ENCODE measurements at regions not wholly inside any gene's neighbourhood (a gene's known extent, or its start where the extent isn't known, plus 50 kb on each side); places are given as distances from the start of the nearest gene placed in this dataset.

DNA sequence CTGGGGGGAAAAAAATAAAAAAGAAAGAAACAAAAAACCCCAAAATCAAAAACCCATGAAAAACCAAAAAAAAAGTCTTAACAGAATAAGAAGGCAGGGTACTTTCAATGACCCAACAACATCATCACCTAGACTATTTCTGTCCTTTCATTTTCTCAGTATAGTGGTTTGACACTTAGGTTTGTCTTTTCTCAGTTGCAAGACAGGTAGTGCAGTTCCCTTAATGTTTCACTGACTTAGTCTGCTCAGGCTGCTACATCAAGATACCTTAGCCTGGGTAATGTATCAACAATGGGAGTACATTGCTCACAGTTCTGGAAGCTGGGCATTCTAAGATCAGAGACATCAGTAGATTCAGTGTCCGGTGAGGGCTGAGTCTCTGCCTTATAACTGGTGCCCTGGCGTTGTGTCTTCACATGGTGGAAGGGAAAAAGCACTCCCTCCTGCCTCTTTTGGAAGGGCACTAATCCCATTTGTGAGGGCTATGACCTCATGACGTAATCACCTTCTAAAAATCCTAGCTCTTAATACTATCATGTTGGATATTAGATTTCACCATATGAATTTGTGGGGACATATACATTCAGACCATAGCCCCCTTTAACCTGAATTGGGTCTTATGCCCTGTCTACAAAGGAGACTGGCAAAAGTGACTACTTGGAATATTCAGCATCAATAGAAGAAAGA is 362.3 kb upstream of the RBFOX1 start:
- Mint-ChIP-seq H3K27me3 (no peaks in the 10 kb centered on the region), H3K4me3 (no peak overlapping the region)
- no peak for DNase-seq

GRCh38 chr16:6969594-6969993 is 363.1 kb upstream of the RBFOX1 start:
- DNase-seq: no peak
- Mint-ChIP-seq H3K4me1 (ENCODE audit: low read depth) (no peaks in the 10 kb centered on the region), H3K4me3 (no peak overlapping the region), H3K27me3 (no peaks in the 10 kb centered on the region), H3K27ac (no peak overlapping the region), H3K36me3 (ENCODE audit: low read depth) (no peaks in the 10 kb centered on the region), H3K9me3 (peaks cover 15% of the 10 kb centered on the region)

More for the DNA sequence above, 362.3 kb upstream of the RBFOX1 start:
- Mint-ChIP-seq H3K9me3 (peaks cover 13% of the 10 kb centered on the region), H3K36me3 (ENCODE audit: low read depth) (no peaks in the 10 kb centered on the region), H3K27ac (no peak overlapping the region), H3K4me1 (ENCODE audit: low read depth) (no peaks in the 10 kb centered on the region)

DNA sequence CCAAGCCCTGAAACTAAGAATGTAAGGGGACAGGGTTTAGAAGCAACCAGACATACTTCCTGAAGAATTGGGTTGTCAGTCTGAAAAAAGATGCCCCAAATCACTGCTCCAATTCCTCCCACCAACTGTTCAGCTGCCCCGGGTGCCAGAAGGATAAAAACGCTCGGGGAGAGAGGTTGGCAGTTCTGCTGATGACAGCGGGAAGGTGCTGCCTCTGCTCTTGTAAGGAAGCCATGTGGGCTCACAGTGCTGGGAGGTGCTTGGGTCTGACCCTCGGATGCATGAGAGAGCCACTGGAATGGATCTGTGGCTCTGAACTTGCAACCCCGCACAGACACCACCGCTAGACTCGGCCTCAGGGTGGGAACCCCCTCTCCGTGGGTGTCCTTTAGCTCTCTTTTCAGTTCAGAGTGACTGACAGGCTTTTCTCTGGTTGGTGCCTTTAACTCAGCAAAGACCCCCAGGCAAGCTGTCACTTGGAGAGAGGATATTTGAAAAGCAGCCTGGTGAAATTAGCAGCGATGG is 364.8 kb upstream of the RBFOX1 start:
- peaks cover 17% of the 10 kb centered on the region for H3K9me3 Mint-ChIP-seq
- H3K36me3 Mint-ChIP-seq (ENCODE audit: low read depth): no peaks in the 10 kb centered on the region
- no peak overlapping the region for H3K27ac Mint-ChIP-seq
- H3K4me1 Mint-ChIP-seq (ENCODE audit: low read depth): no peaks in the 10 kb centered on the region
- H3K4me3 Mint-ChIP-seq: no peak overlapping the region
- H3K27me3 Mint-ChIP-seq: no peaks in the 10 kb centered on the region
- no peak for DNase-seq

DNA sequence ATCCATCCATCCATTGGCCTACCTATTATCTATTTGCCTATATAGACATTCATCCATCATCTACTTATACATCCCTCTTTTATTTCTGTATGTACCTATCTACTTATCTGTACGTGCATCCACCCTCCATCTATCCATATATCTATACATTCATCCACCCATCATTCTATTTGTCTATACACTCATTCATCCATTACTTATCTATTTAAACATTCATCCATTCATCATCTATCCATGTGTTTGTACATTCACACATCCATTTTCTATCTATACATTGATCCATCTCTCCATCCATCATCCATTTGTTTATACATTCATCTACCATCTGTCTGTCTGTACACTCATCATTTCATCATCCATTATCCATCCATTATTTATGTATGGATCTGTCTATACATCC is 365.7 kb upstream of the RBFOX1 start:
- Mint-ChIP-seq H3K4me3 (no peak overlapping the region), H3K9me3 (peaks cover 11% of the 10 kb centered on the region), H3K4me1 (ENCODE audit: low read depth) (no peaks in the 10 kb centered on the region), H3K27ac (no peak overlapping the region), H3K36me3 (ENCODE audit: low read depth) (no peaks in the 10 kb centered on the region), H3K27me3 (no peaks in the 10 kb centered on the region)
- DNase-seq: no peak

- Mint-ChIP-seq H3K27me3 (no peaks in the 10 kb centered on the region), H3K4me1 (ENCODE audit: low read depth) (no peaks in the 10 kb centered on the region), H3K27ac (no peak overlapping the region), H3K9me3 (peaks cover 11% of the 10 kb centered on the region), H3K36me3 (ENCODE audit: low read depth) (no peaks in the 10 kb centered on the region), H3K4me3 (no peak overlapping the region)
- DNase-seq: no peak
These were observed 368.0 kb upstream of the RBFOX1 start for GRCh38 chr16:6964679-6965078.

GRCh38 chr16:6961704-6962103 is 370.9 kb upstream of the RBFOX1 start:
- H3K27me3 Mint-ChIP-seq: no peaks in the 10 kb centered on the region
- peaks cover 25% of the 10 kb centered on the region for H3K9me3 Mint-ChIP-seq
- H3K4me3 Mint-ChIP-seq: no peak overlapping the region
- no peak overlapping the region for H3K27ac Mint-ChIP-seq
- no peak for DNase-seq
- H3K36me3 Mint-ChIP-seq (ENCODE audit: low read depth): no peaks in the 10 kb centered on the region
- no peaks in the 10 kb centered on the region for H3K4me1 Mint-ChIP-seq (ENCODE audit: low read depth)

GRCh38 chr16:6958184-6958583 is 374.5 kb upstream of the RBFOX1 start:
- Mint-ChIP-seq H3K4me1 (ENCODE audit: low read depth) (no peaks in the 10 kb centered on the region), H3K27me3 (no peaks in the 10 kb centered on the region), H3K9me3 (peaks cover 27% of the 10 kb centered on the region), H3K4me3 (no peak overlapping the region), H3K27ac (no peak overlapping the region), H3K36me3 (ENCODE audit: low read depth) (no peaks in the 10 kb centered on the region)
- no peak for DNase-seq

DNA sequence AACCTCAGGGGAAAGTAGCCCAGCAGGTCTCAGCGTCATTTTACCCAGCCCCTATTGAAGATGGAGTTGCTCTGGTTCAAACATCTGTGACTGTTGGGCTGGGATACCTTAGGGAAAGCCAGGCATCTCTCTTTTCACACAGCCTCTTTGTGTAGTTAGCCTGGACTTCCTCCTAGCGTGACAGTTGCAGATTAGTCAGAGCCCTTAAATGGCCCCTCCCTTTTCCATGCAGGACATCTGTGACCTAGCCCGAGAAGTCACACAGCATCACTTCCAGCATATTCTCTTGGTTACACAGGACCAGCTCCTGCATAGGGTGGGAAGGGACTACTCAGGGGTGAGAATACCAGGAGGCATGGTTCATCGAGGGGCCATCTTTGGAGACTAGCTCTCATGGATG is 375.0 kb upstream of the RBFOX1 start:
- no peaks in the 10 kb centered on the region for H3K36me3 Mint-ChIP-seq (ENCODE audit: low read depth)
- H3K4me1 Mint-ChIP-seq (ENCODE audit: low read depth): no peaks in the 10 kb centered on the region
- no peak overlapping the region for H3K4me3 Mint-ChIP-seq
- no peaks in the 10 kb centered on the region for H3K27me3 Mint-ChIP-seq
- DNase-seq: no peak
- no peak overlapping the region for H3K27ac Mint-ChIP-seq
- H3K9me3 Mint-ChIP-seq: peaks cover 27% of the 10 kb centered on the region

DNA sequence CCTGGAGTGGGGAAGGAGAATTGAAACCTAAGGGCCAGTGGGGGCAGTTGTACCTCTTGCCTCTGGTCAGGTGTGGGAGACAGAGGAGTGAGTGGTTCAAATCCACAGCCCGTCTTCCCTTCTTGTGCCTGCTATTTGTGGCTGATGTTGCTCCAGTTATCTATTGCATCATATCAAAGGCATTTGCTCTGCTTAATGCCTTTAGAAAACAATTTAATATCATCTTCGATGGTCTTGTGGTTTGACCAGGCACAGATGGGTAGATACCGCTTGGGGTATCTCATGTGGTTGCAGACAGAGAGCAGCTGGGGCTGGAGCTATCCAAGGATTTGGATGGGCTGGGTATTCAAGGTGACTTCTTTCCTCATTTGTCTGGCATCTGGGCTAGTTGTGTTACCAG is 376.1 kb upstream of the RBFOX1 start:
- Mint-ChIP-seq H3K27me3 (no peaks in the 10 kb centered on the region), H3K9me3 (peaks cover 27% of the 10 kb centered on the region), H3K27ac (no peak overlapping the region), H3K36me3 (ENCODE audit: low read depth) (no peaks in the 10 kb centered on the region), H3K4me1 (ENCODE audit: low read depth) (no peaks in the 10 kb centered on the region), H3K4me3 (no peak overlapping the region)
- DNase-seq: no peak

GRCh38 chr16:6955303-6955702 is 377.3 kb upstream of the RBFOX1 start:
- Mint-ChIP-seq H3K36me3 (ENCODE audit: low read depth) (no peaks in the 10 kb centered on the region), H3K9me3 (peaks cover 34% of the 10 kb centered on the region), H3K27me3 (no peaks in the 10 kb centered on the region), H3K4me3 (no peak overlapping the region), H3K4me1 (ENCODE audit: low read depth) (no peaks in the 10 kb centered on the region), H3K27ac (no peak overlapping the region)
- DNase-seq: no peak

- Mint-ChIP-seq H3K4me3 (no peak overlapping the region), H3K27me3 (no peaks in the 10 kb centered on the region), H3K9me3 (peaks cover 26% of the 10 kb centered on the region), H3K27ac (no peak overlapping the region), H3K36me3 (ENCODE audit: low read depth) (no peaks in the 10 kb centered on the region), H3K4me1 (ENCODE audit: low read depth) (no peaks in the 10 kb centered on the region)
- DNase-seq: no peak
These were observed 383.4 kb upstream of the RBFOX1 start for GRCh38 chr16:6949240-6949639.

DNA sequence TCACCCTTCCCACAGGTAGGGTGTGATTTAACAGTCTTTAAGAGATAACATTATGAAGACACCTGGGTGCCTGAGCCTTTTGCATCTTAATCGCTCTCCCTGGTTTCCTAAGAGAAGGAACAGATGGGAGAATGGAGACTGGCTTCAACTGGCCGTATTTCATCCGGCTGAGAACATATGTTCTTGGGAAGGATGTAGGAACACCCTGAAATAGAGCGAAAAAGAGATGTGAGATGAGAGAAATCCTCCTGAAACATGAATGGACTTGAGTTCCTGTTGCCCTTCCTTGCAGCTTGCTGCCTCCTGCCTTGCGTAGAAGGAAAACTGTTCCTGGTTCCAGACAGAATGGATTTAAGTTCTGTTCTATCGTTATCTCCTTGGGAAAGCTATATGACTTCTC is 385.4 kb upstream of the RBFOX1 start:
- Mint-ChIP-seq H3K9me3 (peaks cover 29% of the 10 kb centered on the region), H3K27ac (no peak overlapping the region), H3K4me1 (ENCODE audit: low read depth) (no peaks in the 10 kb centered on the region), H3K36me3 (ENCODE audit: low read depth) (no peaks in the 10 kb centered on the region), H3K4me3 (no peak overlapping the region), H3K27me3 (no peaks in the 10 kb centered on the region)
- no peak for DNase-seq

GRCh38 chr16:6946802-6947201 is 385.8 kb upstream of the RBFOX1 start:
- Mint-ChIP-seq H3K27ac (no peak overlapping the region), H3K27me3 (no peaks in the 10 kb centered on the region), H3K9me3 (peaks cover 30% of the 10 kb centered on the region), H3K4me3 (no peak overlapping the region), H3K4me1 (ENCODE audit: low read depth) (no peaks in the 10 kb centered on the region), H3K36me3 (ENCODE audit: low read depth) (no peaks in the 10 kb centered on the region)
- DNase-seq: no peak

- Mint-ChIP-seq H3K9me3 (peaks cover 28% of the 10 kb centered on the region), H3K4me1 (ENCODE audit: low read depth) (no peaks in the 10 kb centered on the region), H3K27ac (no peak overlapping the region), H3K36me3 (ENCODE audit: low read depth) (no peaks in the 10 kb centered on the region), H3K27me3 (no peaks in the 10 kb centered on the region), H3K4me3 (no peak overlapping the region)
- DNase-seq: no peak
These were observed 386.5 kb upstream of the RBFOX1 start for GRCh38 chr16:6946106-6946505.

- Mint-ChIP-seq H3K36me3 (ENCODE audit: low read depth) (no peaks in the 10 kb centered on the region), H3K4me1 (ENCODE audit: low read depth) (no peaks in the 10 kb centered on the region), H3K27ac (no peak overlapping the region), H3K27me3 (no peaks in the 10 kb centered on the region), H3K4me3 (no peak overlapping the region), H3K9me3 (peaks cover 21% of the 10 kb centered on the region)
- no peak for DNase-seq
These were observed 391.7 kb upstream of the RBFOX1 start for GRCh38 chr16:6940968-6941367.

GRCh38 chr16:6937641-6938040 is 395.0 kb upstream of the RBFOX1 start:
- Mint-ChIP-seq H3K27me3 (no peaks in the 10 kb centered on the region), H3K36me3 (ENCODE audit: low read depth) (no peaks in the 10 kb centered on the region), H3K4me3 (no peak overlapping the region), H3K4me1 (ENCODE audit: low read depth) (no peaks in the 10 kb centered on the region), H3K9me3 (peaks cover 26% of the 10 kb centered on the region), H3K27ac (no peak overlapping the region)
- DNase-seq: no peak

Measured in activated T-cell treated with anti-CD3 and anti-CD28 coated beads, Interleukin-2, amount 50 U/mL, for 24 hours (primary cell).